NB4 (cell line): ENCODE measurements at regions not wholly inside any gene's neighbourhood (a gene's known extent, or its start where the extent isn't known, plus 50 kb on each side); places are given as distances from the start of the nearest gene placed in this dataset.

ENCODE experiments used
- CTCF ChIP-seq: IDR thresholded peaks from one replicate; pipeline ENCODE4 v1.5.1; 2012; ENCODE audit warnings: low read depth, low read length
- MAX ChIP-seq: IDR thresholded peaks from 2 replicates; pipeline ENCODE4 v1.6.1; 2011; ENCODE audit warnings: low read depth, low read length
- POLR2A ChIP-seq: IDR thresholded peaks from 2 replicates; pipeline ENCODE4 v1.6.1; 2011; ENCODE audit warnings: mild to moderate bottlenecking; ENCODE audit not compliant: insufficient read length; ENCODE audit errors: extremely low read depth

GRCh38 chr3:86221601-86222000 lies 769.3 kb downstream of the VGLL3 start:
- no peak for TF ChIP-seq CTCF
- no peak for TF ChIP-seq POLR2A
- no peak for TF ChIP-seq MAX
